Liver (tissue), 8 donors: ENCODE measurements at regions not wholly inside any gene's neighbourhood (a gene's known extent, or its start where the extent isn't known, plus 50 kb on each side); places are given as distances from the start of the nearest gene placed in this dataset.

Experiments
- DNase-seq: peaks from one replicate; pipeline ENCODE4 v3.0.0-alpha.2; 2017; ENCODE audit warnings: low spot score
- H3K27ac ChIP-seq, 2 donors: one replicate each; pipeline ENCODE4 v1.7.0; 2013; ENCODE audit warnings: inconsistent platforms in 2 of 2, low read length in 2 of 2, control low read depth in 1 of 2, low read depth in 1 of 2, mild to moderate bottlenecking in 1 of 2
- H3K27me3 ChIP-seq, 4 donors: one replicate each; pipeline versions ENCODE4 v1.6.1 to v1.7.0; 2013; ENCODE audit warnings: low read length in 3 of 4, inconsistent platforms in 1 of 4, mild to moderate bottlenecking in 1 of 4, moderate library complexity in 1 of 4; ENCODE audit not compliant: control insufficient read depth in 4 of 4, insufficient read depth in 4 of 4
- H3K36me3 ChIP-seq, 4 donors: one replicate each; pipeline versions ENCODE4 v1.6.1 to v1.7.0; 2013; ENCODE audit warnings: low read length in 3 of 4, mild to moderate bottlenecking in 3 of 4, low read depth in 1 of 4, moderate library complexity in 1 of 4; ENCODE audit not compliant: control insufficient read depth in 4 of 4, insufficient read depth in 3 of 4
- H3K4me1 ChIP-seq, 4 donors: one replicate each; pipeline versions ENCODE4 v1.6.1 to v1.7.0; 2013; ENCODE audit warnings: low read length in 3 of 4, mild to moderate bottlenecking in 3 of 4, moderate library complexity in 1 of 4; ENCODE audit not compliant: control insufficient read depth in 4 of 4, insufficient read depth in 4 of 4
- H3K4me3 ChIP-seq, 3 donors: one replicate each; pipeline versions ENCODE4 v1.6.1 to v1.7.0; 2013; ENCODE audit warnings: low read length in 3 of 3, control low read depth in 1 of 3, low read depth in 1 of 3, mild to moderate bottlenecking in 1 of 3
- H3K9ac ChIP-seq, 2 donors: one replicate each; pipeline ENCODE4 v1.7.0; 2013; ENCODE audit warnings: low read length in 2 of 2, mild to moderate bottlenecking in 2 of 2, moderate library complexity in 2 of 2, control low read depth in 1 of 2, low read depth in 1 of 2
- H3K9me3 ChIP-seq, 4 donors: one replicate each; pipeline versions ENCODE4 v1.6.1 to v1.7.0; 2013; ENCODE audit warnings: low read length in 3 of 4; ENCODE audit not compliant: control insufficient read depth in 4 of 4
- EGR1 ChIP-seq, 2 donors: IDR thresholded peaks; 2 replicates each; pipeline ENCODE4 v1.6.1; 2016 to 2018; ENCODE audit warnings: antibody characterized with exemption in 2 of 2, low read depth in 2 of 2
- FOXA1 ChIP-seq: IDR thresholded peaks from 2 replicates; pipeline ENCODE4 v1.6.1; 2016; ENCODE audit warnings: antibody characterized with exemption
- FOXA2 ChIP-seq: IDR thresholded peaks from 2 replicates; pipeline ENCODE4 v1.6.1; 2016; ENCODE audit warnings: antibody characterized with exemption
- GABPA ChIP-seq, 2 donors: IDR thresholded peaks in 1 of 2; conservative IDR thresholded peaks in 1 of 2; 2 replicates each; pipeline ENCODE4 v1.6.1; 2016; ENCODE audit warnings: antibody characterized with exemption in 2 of 2, mild to moderate bottlenecking in 1 of 2, moderate library complexity in 1 of 2
- HNF4A ChIP-seq, 2 donors: conservative IDR thresholded peaks; 2 replicates each; pipeline ENCODE4 v1.6.1; 2016; ENCODE audit warnings: antibody characterized with exemption in 2 of 2, mild to moderate bottlenecking in 2 of 2
- HNF4G ChIP-seq: IDR thresholded peaks from 2 replicates; pipeline ENCODE4 v1.6.1; 2016; ENCODE audit warnings: antibody characterized with exemption
- JUND ChIP-seq, 2 donors: IDR thresholded peaks; 2 replicates each; pipeline ENCODE4 v1.6.1; 2016; ENCODE audit warnings: antibody characterized with exemption in 2 of 2
- NR2F2 ChIP-seq: IDR thresholded peaks from 2 replicates; pipeline ENCODE4 v1.6.1; 2016; ENCODE audit warnings: antibody characterized with exemption
- RAD21 ChIP-seq, 2 donors: IDR thresholded peaks; 2 replicates each; pipeline ENCODE4 v1.6.1; 2016; ENCODE audit warnings: antibody characterized with exemption in 2 of 2, mild to moderate bottlenecking in 2 of 2
- RXRA ChIP-seq, 2 donors: IDR thresholded peaks; 2 replicates each; pipeline ENCODE4 v1.6.1; 2017 to 2018; ENCODE audit warnings: antibody characterized with exemption in 2 of 2, mild to moderate bottlenecking in 1 of 2
- SP1 ChIP-seq: IDR thresholded peaks from 2 replicates; pipeline ENCODE4 v1.6.1; 2018; ENCODE audit warnings: antibody characterized with exemption, mild to moderate bottlenecking
- TAF1 ChIP-seq: conservative IDR thresholded peaks from 2 replicates; pipeline ENCODE4 v1.6.1; 2016; ENCODE audit warnings: antibody characterized with exemption, mild to moderate bottlenecking
- YY1 ChIP-seq: IDR thresholded peaks from 2 replicates; pipeline ENCODE4 v1.6.1; 2016; ENCODE audit warnings: antibody characterized with exemption, mild to moderate bottlenecking
- WGBS: extraction: QIAGEN DNeasy Blood & Tissue Kit; methylation state at CpG from one replicate; pipeline ENCODE4 v1.1.7; 2013; 5-methylcytosine and 5-hydroxymethylcytosine counted together
- TF ChIP-seq, protein P1 (sequence below): IDR thresholded peaks from 2 replicates; pipeline ENCODE4 v1.6.1; 2016; ENCODE audit warnings: antibody characterized with exemption
- TF ChIP-seq, protein P2 (sequence below): fragments of 150-350 bp; IDR thresholded peaks from 2 replicates; pipeline ENCODE4 v1.5.1; 2017; ENCODE audit warnings: improper control_type of control experiment, low read depth, low read length; ENCODE audit not compliant: missing input control
- TF ChIP-seq, protein P3 (sequence below): IDR thresholded peaks from 2 replicates; pipeline ENCODE4 v1.6.1; 2016; ENCODE audit warnings: antibody characterized with exemption, mild to moderate bottlenecking
- TF ChIP-seq, protein P4 (sequence below): IDR thresholded peaks from 2 replicates; pipeline ENCODE4 v1.6.1; 2016; ENCODE audit warnings: antibody characterized with exemption
- TF ChIP-seq, protein P5 (sequence below): IDR thresholded peaks from 2 replicates; pipeline ENCODE4 v1.6.1; 2016; ENCODE audit warnings: antibody characterized with exemption
- donor health status: healthy.
- donor health status: healthy.
- donor health status: healthy.
- donor health status: healthy.
- donor health status: healthy.

DNA sequence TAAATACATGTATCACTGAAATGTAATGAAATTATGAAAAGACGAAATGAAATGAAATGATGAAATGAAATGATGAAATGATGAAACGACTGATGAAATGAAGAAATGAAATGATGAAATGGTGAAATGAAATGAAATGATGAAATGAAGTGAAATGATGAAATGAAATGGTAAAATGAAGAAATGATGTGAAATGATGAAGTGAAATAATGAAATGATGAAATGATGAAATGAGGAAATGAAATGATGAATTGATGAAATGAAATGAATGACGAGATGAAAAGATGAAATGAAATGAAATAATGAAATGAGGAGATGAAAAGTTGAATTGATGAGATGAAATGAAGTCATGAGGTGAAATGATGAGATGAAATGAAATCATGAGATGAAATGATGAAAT, 594.7 kb downstream of the TP53TG3F start:
- no peak for DNase-seq
- H3K9ac ChIP-seq: no peak overlapping the region
- H3K9me3 ChIP-seq: peaks cover 0 to 9% (median 0%) of the 10 kb centered on the region in 4 donors
- H3K4me1 ChIP-seq: no peaks in the 10 kb centered on the region
- peaks cover 0 to 3% (median 0%) of the 10 kb centered on the region in 4 donors for H3K27me3 ChIP-seq
- TF ChIP-seq GABPA (IDR thresholded peaks at IDR 0.05 in 1 of 2, conservative IDR thresholded peaks at IDR 0.05 in 1 of 2) (no peak), RAD21 (IDR thresholded peaks at IDR 0.05) (no peak), NR2F2 (no peak), FOXA1 (no peak), TAF1 (no peak), FOXA2 (no peak), HNF4G (no peak), EGR1 (IDR thresholded peaks at IDR 0.05; ENCODE audit: low read depth in 2 of 2) (no peak), HNF4A (conservative IDR thresholded peaks at IDR 0.05) (no peak), JUND (IDR thresholded peaks at IDR 0.05) (no peak), RXRA (IDR thresholded peaks at IDR 0.05) (no peak), YY1 (no peak), SP1 (no peak)
- TF ChIP-seq, protein P1, sequence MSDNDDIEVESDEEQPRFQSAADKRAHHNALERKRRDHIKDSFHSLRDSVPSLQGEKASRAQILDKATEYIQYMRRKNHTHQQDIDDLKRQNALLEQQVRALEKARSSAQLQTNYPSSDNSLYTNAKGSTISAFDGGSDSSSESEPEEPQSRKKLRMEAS: no peak
- TF ChIP-seq, protein P2, sequence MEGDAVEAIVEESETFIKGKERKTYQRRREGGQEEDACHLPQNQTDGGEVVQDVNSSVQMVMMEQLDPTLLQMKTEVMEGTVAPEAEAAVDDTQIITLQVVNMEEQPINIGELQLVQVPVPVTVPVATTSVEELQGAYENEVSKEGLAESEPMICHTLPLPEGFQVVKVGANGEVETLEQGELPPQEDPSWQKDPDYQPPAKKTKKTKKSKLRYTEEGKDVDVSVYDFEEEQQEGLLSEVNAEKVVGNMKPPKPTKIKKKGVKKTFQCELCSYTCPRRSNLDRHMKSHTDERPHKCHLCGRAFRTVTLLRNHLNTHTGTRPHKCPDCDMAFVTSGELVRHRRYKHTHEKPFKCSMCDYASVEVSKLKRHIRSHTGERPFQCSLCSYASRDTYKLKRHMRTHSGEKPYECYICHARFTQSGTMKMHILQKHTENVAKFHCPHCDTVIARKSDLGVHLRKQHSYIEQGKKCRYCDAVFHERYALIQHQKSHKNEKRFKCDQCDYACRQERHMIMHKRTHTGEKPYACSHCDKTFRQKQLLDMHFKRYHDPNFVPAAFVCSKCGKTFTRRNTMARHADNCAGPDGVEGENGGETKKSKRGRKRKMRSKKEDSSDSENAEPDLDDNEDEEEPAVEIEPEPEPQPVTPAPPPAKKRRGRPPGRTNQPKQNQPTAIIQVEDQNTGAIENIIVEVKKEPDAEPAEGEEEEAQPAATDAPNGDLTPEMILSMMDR: no peak
- TF ChIP-seq, protein P3, sequence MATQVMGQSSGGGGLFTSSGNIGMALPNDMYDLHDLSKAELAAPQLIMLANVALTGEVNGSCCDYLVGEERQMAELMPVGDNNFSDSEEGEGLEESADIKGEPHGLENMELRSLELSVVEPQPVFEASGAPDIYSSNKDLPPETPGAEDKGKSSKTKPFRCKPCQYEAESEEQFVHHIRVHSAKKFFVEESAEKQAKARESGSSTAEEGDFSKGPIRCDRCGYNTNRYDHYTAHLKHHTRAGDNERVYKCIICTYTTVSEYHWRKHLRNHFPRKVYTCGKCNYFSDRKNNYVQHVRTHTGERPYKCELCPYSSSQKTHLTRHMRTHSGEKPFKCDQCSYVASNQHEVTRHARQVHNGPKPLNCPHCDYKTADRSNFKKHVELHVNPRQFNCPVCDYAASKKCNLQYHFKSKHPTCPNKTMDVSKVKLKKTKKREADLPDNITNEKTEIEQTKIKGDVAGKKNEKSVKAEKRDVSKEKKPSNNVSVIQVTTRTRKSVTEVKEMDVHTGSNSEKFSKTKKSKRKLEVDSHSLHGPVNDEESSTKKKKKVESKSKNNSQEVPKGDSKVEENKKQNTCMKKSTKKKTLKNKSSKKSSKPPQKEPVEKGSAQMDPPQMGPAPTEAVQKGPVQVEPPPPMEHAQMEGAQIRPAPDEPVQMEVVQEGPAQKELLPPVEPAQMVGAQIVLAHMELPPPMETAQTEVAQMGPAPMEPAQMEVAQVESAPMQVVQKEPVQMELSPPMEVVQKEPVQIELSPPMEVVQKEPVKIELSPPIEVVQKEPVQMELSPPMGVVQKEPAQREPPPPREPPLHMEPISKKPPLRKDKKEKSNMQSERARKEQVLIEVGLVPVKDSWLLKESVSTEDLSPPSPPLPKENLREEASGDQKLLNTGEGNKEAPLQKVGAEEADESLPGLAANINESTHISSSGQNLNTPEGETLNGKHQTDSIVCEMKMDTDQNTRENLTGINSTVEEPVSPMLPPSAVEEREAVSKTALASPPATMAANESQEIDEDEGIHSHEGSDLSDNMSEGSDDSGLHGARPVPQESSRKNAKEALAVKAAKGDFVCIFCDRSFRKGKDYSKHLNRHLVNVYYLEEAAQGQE: no peak
- TF ChIP-seq, protein P4, sequence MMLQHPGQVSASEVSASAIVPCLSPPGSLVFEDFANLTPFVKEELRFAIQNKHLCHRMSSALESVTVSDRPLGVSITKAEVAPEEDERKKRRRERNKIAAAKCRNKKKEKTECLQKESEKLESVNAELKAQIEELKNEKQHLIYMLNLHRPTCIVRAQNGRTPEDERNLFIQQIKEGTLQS: no peak
- TF ChIP-seq, protein P5, sequence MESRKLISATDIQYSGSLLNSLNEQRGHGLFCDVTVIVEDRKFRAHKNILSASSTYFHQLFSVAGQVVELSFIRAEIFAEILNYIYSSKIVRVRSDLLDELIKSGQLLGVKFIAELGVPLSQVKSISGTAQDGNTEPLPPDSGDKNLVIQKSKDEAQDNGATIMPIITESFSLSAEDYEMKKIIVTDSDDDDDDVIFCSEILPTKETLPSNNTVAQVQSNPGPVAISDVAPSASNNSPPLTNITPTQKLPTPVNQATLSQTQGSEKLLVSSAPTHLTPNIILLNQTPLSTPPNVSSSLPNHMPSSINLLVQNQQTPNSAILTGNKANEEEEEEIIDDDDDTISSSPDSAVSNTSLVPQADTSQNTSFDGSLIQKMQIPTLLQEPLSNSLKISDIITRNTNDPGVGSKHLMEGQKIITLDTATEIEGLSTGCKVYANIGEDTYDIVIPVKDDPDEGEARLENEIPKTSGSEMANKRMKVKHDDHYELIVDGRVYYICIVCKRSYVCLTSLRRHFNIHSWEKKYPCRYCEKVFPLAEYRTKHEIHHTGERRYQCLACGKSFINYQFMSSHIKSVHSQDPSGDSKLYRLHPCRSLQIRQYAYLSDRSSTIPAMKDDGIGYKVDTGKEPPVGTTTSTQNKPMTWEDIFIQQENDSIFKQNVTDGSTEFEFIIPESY: no peak
- H3K36me3 ChIP-seq: no peaks in the 10 kb centered on the region
- H3K4me3 ChIP-seq: no peak overlapping the region
- WGBS: 62% methylated on average over 3 of the region's 3 CpGs
- H3K27ac ChIP-seq: no peak overlapping the region
